ENCODE measurements at regions not wholly inside any gene's neighbourhood (a gene's known extent, or its start where the extent isn't known, plus 50 kb on each side); places are given as distances from the start of the nearest gene placed in this dataset.

DNA sequence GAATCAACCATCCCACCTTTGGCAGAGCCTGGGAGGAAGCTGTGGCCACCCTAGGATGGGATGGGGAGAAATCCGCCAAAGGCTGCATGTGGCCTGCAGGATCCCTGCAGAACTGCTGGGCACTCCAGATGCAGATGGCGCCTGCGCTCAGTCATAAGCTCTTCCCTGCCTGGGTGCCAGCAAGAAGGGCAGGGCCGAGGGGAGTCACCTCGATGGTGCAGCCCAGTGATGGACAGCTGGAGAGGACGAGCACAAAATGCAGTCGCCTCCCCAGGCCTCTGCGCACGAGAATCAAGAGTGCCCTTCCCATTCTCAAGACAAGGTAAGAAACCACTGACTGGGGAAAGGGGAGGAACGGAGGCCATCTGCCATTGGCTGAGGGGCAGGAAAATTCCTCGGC is 693.6 kb downstream of the TBC1D22A start:
- no peak for DNase-seq

- no peak for DNase-seq
Measured at GRCh38 chr22:47453049-47453448, 690.6 kb downstream of the TBC1D22A start.

DNA sequence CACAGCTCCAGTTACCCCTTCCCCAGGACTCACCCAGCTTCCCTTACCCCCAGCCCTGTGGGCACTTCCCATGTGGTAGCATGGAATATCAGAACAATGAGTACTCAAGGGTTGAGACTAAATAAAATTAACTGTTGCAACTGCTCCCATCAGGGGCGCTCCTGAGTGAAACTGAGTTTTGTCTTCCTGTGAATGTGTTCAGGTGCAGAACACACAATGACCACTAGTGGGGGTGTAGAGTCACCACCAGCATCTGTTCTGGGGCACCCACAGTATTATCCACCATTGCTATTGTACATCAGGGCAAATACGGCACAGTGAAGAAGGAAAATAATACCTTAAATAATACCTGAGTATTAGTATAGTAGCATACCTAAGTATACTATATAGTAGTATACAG is 689.7 kb downstream of the TBC1D22A start:
- DNase-seq: no peak

DNA sequence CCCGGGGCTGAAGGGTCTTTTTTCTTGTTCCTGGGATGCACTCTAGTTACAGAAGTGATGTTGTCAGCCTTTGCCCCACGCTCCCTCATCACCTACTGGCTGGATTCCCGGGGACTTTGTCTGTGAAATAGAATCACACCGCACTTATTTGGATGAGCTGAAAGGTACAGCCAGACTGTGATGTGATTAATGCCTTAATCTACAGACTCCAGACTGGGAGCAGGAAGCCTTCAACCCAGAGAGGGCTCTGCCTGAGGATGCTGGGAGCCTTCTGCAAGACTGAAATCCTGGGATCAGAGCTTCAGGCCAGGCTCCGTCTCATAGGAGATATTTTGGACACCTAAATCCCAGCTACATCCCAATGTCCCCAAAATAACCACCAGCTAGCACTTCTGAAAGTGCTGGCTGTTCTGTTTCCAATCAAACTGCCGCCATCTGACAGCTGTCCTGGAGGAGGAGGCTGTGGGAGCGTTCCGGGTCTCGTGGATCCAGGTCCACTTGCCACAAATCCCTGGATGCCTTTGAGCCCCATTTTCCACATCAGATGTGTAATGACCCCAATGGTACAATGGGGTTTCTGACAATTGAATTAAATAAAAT is 688.5 kb downstream of the TBC1D22A start:
- DNase-seq: no peak

DNA sequence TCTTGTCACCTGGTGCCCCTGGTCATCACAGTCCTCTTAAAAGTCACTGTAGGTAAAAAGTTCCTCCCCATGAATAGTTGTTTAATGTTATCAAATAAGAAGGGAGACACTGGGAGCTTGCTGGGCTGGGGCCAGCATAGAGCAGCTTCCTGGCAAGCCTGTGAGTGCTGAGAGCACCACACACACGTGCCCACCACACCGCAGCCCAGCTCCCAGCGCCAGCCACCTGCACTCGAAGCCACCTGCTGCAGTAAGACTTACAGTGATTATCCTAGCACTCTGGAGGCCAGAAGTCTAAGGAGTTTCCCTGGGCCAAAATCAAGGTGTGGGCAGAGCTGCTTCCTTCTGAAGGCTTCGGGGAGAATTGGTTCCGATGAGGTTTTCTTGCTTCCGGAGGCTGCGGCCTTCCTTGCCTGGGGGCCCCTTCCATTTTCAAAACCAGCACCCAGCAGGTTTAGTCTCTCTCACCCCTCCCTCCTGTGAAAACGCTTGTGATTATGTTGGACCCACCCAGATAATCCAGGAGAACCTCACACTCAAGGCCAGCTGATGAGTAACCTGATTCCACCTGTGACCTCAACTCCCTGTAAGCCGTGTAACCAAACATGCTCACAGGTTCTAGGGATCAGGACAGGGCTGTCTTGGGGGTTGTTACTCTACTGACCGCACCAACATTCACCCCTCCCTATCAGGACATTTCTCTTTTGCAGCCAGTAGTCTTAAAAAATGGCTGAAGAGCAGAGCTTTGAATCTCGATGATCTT is 687.2 kb downstream of the TBC1D22A start:
- no peak for DNase-seq

GRCh38 chr22:47448231-47449223 is 686.1 kb downstream of the TBC1D22A start:
- DNase-seq: no peak

- DNase-seq: no peak
Measured at GRCh38 chr22:47446821-47447810, 684.7 kb downstream of the TBC1D22A start.

GRCh38 chr22:47446331-47446730 is 683.9 kb downstream of the TBC1D22A start:
- no peak for DNase-seq

DNA sequence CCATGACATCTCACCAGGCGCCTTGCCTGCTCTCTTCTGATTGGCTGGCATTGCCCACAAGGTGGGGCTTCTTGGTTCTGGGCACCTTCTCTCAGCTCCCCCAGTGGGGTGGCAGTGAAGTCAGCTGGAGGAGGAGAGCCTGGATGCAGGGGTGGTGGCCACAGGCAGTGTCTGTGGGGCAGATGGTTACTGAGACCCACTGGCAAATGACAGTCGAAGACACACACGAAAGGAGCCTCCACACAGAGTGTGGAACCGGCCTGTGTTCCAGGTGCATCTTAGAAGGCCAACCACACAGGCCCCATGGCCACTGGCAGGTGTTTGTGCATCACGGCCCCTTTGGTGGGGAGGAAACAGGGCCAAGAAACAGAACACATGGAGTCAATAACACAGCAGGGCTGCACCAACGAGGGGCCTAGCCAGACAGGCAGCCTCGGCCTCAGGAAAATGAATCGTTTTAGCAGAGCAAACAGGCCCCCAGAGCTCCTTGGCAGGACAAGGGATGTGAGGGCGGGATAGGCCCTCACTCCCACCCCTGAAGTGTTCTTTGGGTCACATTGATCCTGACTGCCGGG is 683.4 kb downstream of the TBC1D22A start:
- DNase-seq: no peak

DNA sequence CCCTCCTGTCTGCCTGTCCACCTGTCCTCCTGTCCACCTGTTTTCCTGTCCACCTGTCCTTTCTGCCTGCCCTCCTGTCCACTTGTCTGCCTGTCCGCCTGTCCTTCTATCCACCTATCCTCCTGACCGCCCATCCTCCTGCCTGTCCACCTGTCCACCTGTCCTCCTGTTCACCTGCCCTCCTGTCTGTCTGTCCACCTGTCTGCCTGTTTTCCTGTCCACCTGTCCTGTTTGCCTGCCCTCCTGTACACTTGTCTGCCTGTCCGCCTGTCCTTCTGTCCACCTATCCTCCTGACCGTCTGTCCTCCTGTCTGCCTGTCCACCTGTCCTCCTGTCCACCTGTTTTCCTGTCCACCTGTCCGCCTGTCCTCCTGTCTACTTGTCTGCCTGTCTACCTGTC is 682.8 kb downstream of the TBC1D22A start:
- DNase-seq: no peak

- DNase-seq: no peak
Measured at GRCh38 chr22:47444746-47445065, 682.3 kb downstream of the TBC1D22A start.

GRCh38 chr22:47443836-47444745 is 681.6 kb downstream of the TBC1D22A start:
- DNase-seq: no peak

- DNase-seq: no peak
Measured at GRCh38 chr22:47442821-47443220, 680.4 kb downstream of the TBC1D22A start.

- no peak for DNase-seq
Measured at GRCh38 chr22:47439643-47440265, 677.3 kb downstream of the TBC1D22A start.

DNA sequence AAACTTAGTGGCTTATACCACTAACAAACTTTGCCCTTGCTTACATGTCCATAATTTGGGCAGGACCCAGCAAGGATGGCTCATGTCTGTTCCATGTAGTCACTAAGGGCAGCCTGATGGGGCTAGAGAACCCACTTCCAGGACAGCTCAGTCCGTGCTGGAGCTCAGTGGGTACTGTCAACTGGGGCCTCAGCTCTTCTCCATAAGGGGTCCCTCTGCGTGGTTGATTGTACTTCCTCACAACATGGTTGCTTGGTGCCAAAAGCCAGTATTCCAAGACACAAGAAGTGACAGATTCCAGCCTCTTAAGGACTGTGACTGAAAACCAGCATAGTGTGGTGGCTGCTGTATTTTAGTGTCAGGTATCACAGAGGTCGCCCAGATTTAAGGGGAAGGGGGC is 675.2 kb downstream of the TBC1D22A start:
- DNase-seq: no peak

DNA sequence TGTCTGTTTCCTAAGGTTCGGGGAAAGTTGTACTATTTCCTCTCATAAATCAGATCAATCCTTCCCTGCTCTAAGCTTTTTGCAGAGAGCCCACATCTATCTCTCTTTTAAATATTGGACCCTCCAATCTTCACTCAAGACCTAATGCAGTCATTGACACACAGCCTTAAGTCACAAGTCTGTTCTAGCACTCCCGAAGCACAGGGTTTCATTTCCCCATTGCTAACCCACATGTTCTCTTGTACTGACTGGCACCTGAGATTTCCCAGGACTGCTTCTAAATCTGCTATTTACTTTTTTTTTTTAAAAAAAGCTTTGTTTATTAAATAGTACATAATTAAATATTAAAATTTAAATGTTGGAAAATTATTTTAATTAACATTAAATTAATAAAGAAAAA is 674.7 kb downstream of the TBC1D22A start:
- no peak for DNase-seq

DNA sequence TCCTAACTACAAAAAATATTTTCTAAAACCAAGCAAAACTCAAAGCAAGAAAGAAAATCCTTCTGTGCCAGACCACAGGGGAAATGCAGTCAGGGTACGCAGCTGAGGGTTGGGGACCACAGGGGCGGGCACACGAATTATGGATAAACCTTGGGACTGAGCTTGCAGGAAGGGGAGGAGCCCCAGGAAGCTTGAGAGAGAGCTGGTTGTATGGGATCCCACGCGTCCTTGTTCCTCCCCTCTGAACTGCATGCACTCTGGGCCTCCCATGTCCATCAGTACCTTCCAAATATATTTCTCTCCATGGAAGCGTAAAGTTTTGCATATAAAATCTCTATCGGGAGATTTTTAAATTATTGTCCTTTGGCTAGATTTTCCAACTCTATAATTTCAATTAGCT is 673.4 kb downstream of the TBC1D22A start:
- DNase-seq: no peak

GRCh38 chr22:47435204-47435487 is 672.7 kb downstream of the TBC1D22A start:
- no peak for DNase-seq

- no peak for DNase-seq
Measured at GRCh38 chr22:47434336-47435203, 672.1 kb downstream of the TBC1D22A start.

- DNase-seq: no peak
Measured at GRCh38 chr22:47433627-47434026, 671.2 kb downstream of the TBC1D22A start.
